ENCODE measurements at regions not wholly inside any gene's neighbourhood (a gene's known extent, or its start where the extent isn't known, plus 50 kb on each side); places are given as distances from the start of the nearest gene placed in this dataset.

GRCh38 chr5:60354311-60354710 is 345.7 kb downstream of the DEPDC1B start:
- DNase-seq (no peak), ATAC-seq (no peak)
- ChIA-PET CTCF (no interaction called here), POLR2A (no interaction called here)
- Mint-ChIP-seq H3K36me3 (ENCODE audit: low read depth) (no peaks in the 10 kb centered on the region), H3K4me3 (no peak overlapping the region), H3K27ac (no peak overlapping the region), H3K9me3 (ENCODE audit: insufficient read depth) (no peaks in the 10 kb centered on the region), H3K4me1 (ENCODE audit: low read depth) (no peaks in the 10 kb centered on the region), H3K27me3 (ENCODE audit: low read depth) (no peaks in the 10 kb centered on the region)

GRCh38 chr5:60352992-60353599 is 346.9 kb downstream of the DEPDC1B start:
- POLR2A ChIA-PET: no interaction called here
- no peaks in the 10 kb centered on the region for H3K36me3 Mint-ChIP-seq (ENCODE audit: low read depth)

GRCh38 chr5:60350794-60351193 is 349.2 kb downstream of the DEPDC1B start:
- CTCF ChIA-PET: no interaction called here
- H3K27ac Mint-ChIP-seq: no peak overlapping the region
- H3K4me3 Mint-ChIP-seq: no peak overlapping the region
- no peaks in the 10 kb centered on the region for H3K9me3 Mint-ChIP-seq (ENCODE audit: insufficient read depth)
- no peaks in the 10 kb centered on the region for H3K36me3 Mint-ChIP-seq (ENCODE audit: low read depth)
- POLR2A ChIA-PET: no interaction called here
- no peaks in the 10 kb centered on the region for H3K27me3 Mint-ChIP-seq (ENCODE audit: low read depth)
- H3K4me1 Mint-ChIP-seq (ENCODE audit: low read depth): no peaks in the 10 kb centered on the region
- DNase-seq (no peak), ATAC-seq (no peak)

More at GRCh38 chr5:60352992-60353599, 346.9 kb downstream of the DEPDC1B start:
- Mint-ChIP-seq H3K27me3 (ENCODE audit: low read depth) (no peaks in the 10 kb centered on the region), H3K9me3 (ENCODE audit: insufficient read depth) (no peaks in the 10 kb centered on the region), H3K4me1 (ENCODE audit: low read depth) (no peaks in the 10 kb centered on the region), H3K4me3 (no peak overlapping the region), H3K27ac (no peak overlapping the region)
- ATAC-seq: no peak
- CTCF ChIA-PET: no interaction called here
- DNase-seq: no peak

GRCh38 chr5:60349891-60350415 is 350.0 kb downstream of the DEPDC1B start:
- DNase-seq: no peak
- no peak for ATAC-seq
- no peaks in the 10 kb centered on the region for H3K36me3 Mint-ChIP-seq (ENCODE audit: low read depth)
- H3K4me3 Mint-ChIP-seq: no peak overlapping the region
- H3K27me3 Mint-ChIP-seq (ENCODE audit: low read depth): no peaks in the 10 kb centered on the region
- no peaks in the 10 kb centered on the region for H3K4me1 Mint-ChIP-seq (ENCODE audit: low read depth)
- no peak overlapping the region for H3K27ac Mint-ChIP-seq
- ChIA-PET CTCF (no interaction called here), POLR2A (no interaction called here)
- H3K9me3 Mint-ChIP-seq (ENCODE audit: insufficient read depth): no peaks in the 10 kb centered on the region

- Mint-ChIP-seq H3K27ac (no peak overlapping the region), H3K4me1 (ENCODE audit: low read depth) (no peaks in the 10 kb centered on the region), H3K9me3 (ENCODE audit: insufficient read depth) (no peaks in the 10 kb centered on the region), H3K4me3 (no peak overlapping the region), H3K27me3 (ENCODE audit: low read depth) (no peaks in the 10 kb centered on the region), H3K36me3 (ENCODE audit: low read depth) (no peaks in the 10 kb centered on the region)
- DNase-seq (no peak), ATAC-seq (no peak)
- POLR2A ChIA-PET: no interaction called here
- CTCF ChIA-PET: no interaction called here
These were observed 353.6 kb downstream of the DEPDC1B start for GRCh38 chr5:60346393-60346792.

- ChIA-PET CTCF (no interaction called here), POLR2A (no interaction called here)
- Mint-ChIP-seq H3K36me3 (ENCODE audit: low read depth) (no peaks in the 10 kb centered on the region), H3K9me3 (ENCODE audit: insufficient read depth) (no peaks in the 10 kb centered on the region), H3K4me3 (no peak overlapping the region), H3K27ac (no peak overlapping the region), H3K4me1 (ENCODE audit: low read depth) (no peaks in the 10 kb centered on the region), H3K27me3 (ENCODE audit: low read depth) (no peaks in the 10 kb centered on the region)
- ATAC-seq (no peak), DNase-seq (no peak)
These were observed 356.9 kb downstream of the DEPDC1B start for GRCh38 chr5:60343102-60343501.

- no peak overlapping the region for H3K27ac Mint-ChIP-seq
- no peaks in the 10 kb centered on the region for H3K36me3 Mint-ChIP-seq (ENCODE audit: low read depth)
- H3K27me3 Mint-ChIP-seq (ENCODE audit: low read depth): no peaks in the 10 kb centered on the region
- ATAC-seq (no peak), DNase-seq (no peak)
- H3K9me3 Mint-ChIP-seq (ENCODE audit: insufficient read depth): no peaks in the 10 kb centered on the region
- POLR2A ChIA-PET: no interaction called here
- H3K4me1 Mint-ChIP-seq (ENCODE audit: low read depth): no peaks in the 10 kb centered on the region
- CTCF ChIA-PET: no interaction called here
- H3K4me3 Mint-ChIP-seq: no peak overlapping the region
These were observed 358.9 kb downstream of the DEPDC1B start for GRCh38 chr5:60340965-60341471.

GRCh38 chr5:60340326-60340725 is 359.6 kb downstream of the DEPDC1B start:
- ATAC-seq: no peak
- POLR2A ChIA-PET: no interaction called here
- Mint-ChIP-seq H3K4me3 (no peak overlapping the region), H3K27me3 (ENCODE audit: low read depth) (no peaks in the 10 kb centered on the region), H3K9me3 (ENCODE audit: insufficient read depth) (no peaks in the 10 kb centered on the region), H3K36me3 (ENCODE audit: low read depth) (no peaks in the 10 kb centered on the region), H3K4me1 (ENCODE audit: low read depth) (no peaks in the 10 kb centered on the region), H3K27ac (no peak overlapping the region)
- CTCF ChIA-PET: no interaction called here
- no peak for DNase-seq

GRCh38 chr5:60339691-60340201 is 360.2 kb downstream of the DEPDC1B start:
- Mint-ChIP-seq H3K4me1 (ENCODE audit: low read depth) (no peaks in the 10 kb centered on the region), H3K27ac (no peak overlapping the region), H3K36me3 (ENCODE audit: low read depth) (no peaks in the 10 kb centered on the region), H3K4me3 (no peak overlapping the region), H3K9me3 (ENCODE audit: insufficient read depth) (no peaks in the 10 kb centered on the region), H3K27me3 (ENCODE audit: low read depth) (no peaks in the 10 kb centered on the region)
- ChIA-PET POLR2A (no interaction called here), CTCF (no interaction called here)
- DNase-seq: no peak
- ATAC-seq: no peak

GRCh38 chr5:60338846-60339245 is 361.1 kb downstream of the DEPDC1B start:
- ATAC-seq: no peak
- H3K27me3 Mint-ChIP-seq (ENCODE audit: low read depth): no peaks in the 10 kb centered on the region
- H3K36me3 Mint-ChIP-seq (ENCODE audit: low read depth): no peaks in the 10 kb centered on the region
- CTCF ChIA-PET: no interaction called here
- no peaks in the 10 kb centered on the region for H3K9me3 Mint-ChIP-seq (ENCODE audit: insufficient read depth)
- no peak overlapping the region for H3K4me3 Mint-ChIP-seq
- H3K4me1 Mint-ChIP-seq (ENCODE audit: low read depth): no peaks in the 10 kb centered on the region
- POLR2A ChIA-PET: no interaction called here
- no peak overlapping the region for H3K27ac Mint-ChIP-seq
- DNase-seq: no peak

- CTCF ChIA-PET: no interaction called here
- ATAC-seq: no peak
These were observed 363.5 kb downstream of the DEPDC1B start for GRCh38 chr5:60336491-60336890.

GRCh38 chr5:60335913-60336312 is 364.1 kb downstream of the DEPDC1B start:
- H3K4me3 Mint-ChIP-seq: no peak overlapping the region
- CTCF ChIA-PET: no interaction called here
- no peak for ATAC-seq
- H3K9me3 Mint-ChIP-seq (ENCODE audit: insufficient read depth): no peaks in the 10 kb centered on the region
- no peaks in the 10 kb centered on the region for H3K36me3 Mint-ChIP-seq (ENCODE audit: low read depth)
- POLR2A ChIA-PET: no interaction called here
- H3K27me3 Mint-ChIP-seq (ENCODE audit: low read depth): no peaks in the 10 kb centered on the region
- H3K4me1 Mint-ChIP-seq (ENCODE audit: low read depth): no peaks in the 10 kb centered on the region
- no peak for DNase-seq
- H3K27ac Mint-ChIP-seq: no peak overlapping the region

More at GRCh38 chr5:60336491-60336890, 363.5 kb downstream of the DEPDC1B start:
- Mint-ChIP-seq H3K4me1 (ENCODE audit: low read depth) (no peaks in the 10 kb centered on the region), H3K4me3 (no peak overlapping the region), H3K27me3 (ENCODE audit: low read depth) (no peaks in the 10 kb centered on the region), H3K36me3 (ENCODE audit: low read depth) (no peaks in the 10 kb centered on the region), H3K27ac (no peak overlapping the region), H3K9me3 (ENCODE audit: insufficient read depth) (no peaks in the 10 kb centered on the region)
- no peak for DNase-seq
- POLR2A ChIA-PET: no interaction called here

GRCh38 chr5:60334281-60334713 is 365.7 kb downstream of the DEPDC1B start:
- Mint-ChIP-seq H3K9me3 (ENCODE audit: insufficient read depth) (no peaks in the 10 kb centered on the region), H3K27ac (no peak overlapping the region), H3K4me1 (ENCODE audit: low read depth) (no peaks in the 10 kb centered on the region), H3K36me3 (ENCODE audit: low read depth) (no peaks in the 10 kb centered on the region), H3K27me3 (ENCODE audit: low read depth) (no peaks in the 10 kb centered on the region), H3K4me3 (no peak overlapping the region)
- DNase-seq (no peak), ATAC-seq (no peak)
- CTCF ChIA-PET: no interaction called here
- POLR2A ChIA-PET: no interaction called here
